WERI-Rb-1 (cell line): ENCODE measurements at regions not wholly inside any gene's neighbourhood (a gene's known extent, or its start where the extent isn't known, plus 50 kb on each side); places are given as distances from the start of the nearest gene placed in this dataset.

Experiments
- DNase-seq: peaks from one replicate; pipeline ENCODE4 v3.0.0-alpha.2; 2020
- H3K27ac ChIP-seq: fragments of 250-450 bp; sonication (Bioruptor Pico); 2 replicates; pipeline ENCODE4 v1.5.1; 2020; ENCODE audit warnings: mild to moderate bottlenecking, moderate library complexity
- H3K27me3 ChIP-seq: fragments of 250-450 bp; sonication (Bioruptor Pico); 2 replicates; pipeline ENCODE4 v1.5.1; 2021; ENCODE audit warnings: mild to moderate bottlenecking, low read depth, moderate library complexity; ENCODE audit not compliant: insufficient read depth, severe bottlenecking
- H3K36me3 ChIP-seq: fragments of 250-450 bp; sonication (Bioruptor Pico); 2 replicates; pipeline ENCODE4 v1.5.1; 2020; ENCODE audit warnings: mild to moderate bottlenecking, moderate library complexity
- H3K4me3 ChIP-seq: 2 replicates; pipeline ENCODE4 v1.5.1; 2011; ENCODE audit warnings: low read depth, mild to moderate bottlenecking, control low read depth, low read length
- H3K9me3 ChIP-seq: fragments of 250-450 bp; sonication (Bioruptor Pico); 2 replicates; pipeline ENCODE4 v1.5.1; 2021; ENCODE audit warnings: mild to moderate bottlenecking, moderate library complexity; ENCODE audit not compliant: severe bottlenecking
- CTCF ChIP-seq: IDR thresholded peaks from 2 replicates; pipeline ENCODE4 v1.5.1; 2011; ENCODE audit warnings: low read depth, mild to moderate bottlenecking, control low read depth, inconsistent platforms, low read length

- no peak for DNase-seq
- H3K27me3 ChIP-seq = no peaks in the 10 kb centered on the region
- H3K36me3 ChIP-seq = no peaks in the 10 kb centered on the region
- TF ChIP-seq CTCF = no peak
- no peak overlapping the region for H3K27ac ChIP-seq
- no peak overlapping the region for H3K4me3 ChIP-seq
- H3K9me3 ChIP-seq = no peaks in the 10 kb centered on the region
These were observed 1443.5 kb upstream of the IGFBP7 start for GRCh38 chr4:58553679-58554078.

- no peaks in the 10 kb centered on the region for H3K36me3 ChIP-seq
- DNase-seq = no peak
- TF ChIP-seq CTCF = no peak
- no peaks in the 10 kb centered on the region for H3K9me3 ChIP-seq
- no peaks in the 10 kb centered on the region for H3K27me3 ChIP-seq
- H3K27ac ChIP-seq = no peak overlapping the region
- no peak overlapping the region for H3K4me3 ChIP-seq
These were observed 1442.8 kb upstream of the IGFBP7 start for GRCh38 chr4:58553031-58553430.

- DNase-seq = no peak
- H3K27ac ChIP-seq = no peak overlapping the region
- no peak for TF ChIP-seq CTCF
- no peaks in the 10 kb centered on the region for H3K27me3 ChIP-seq
- H3K9me3 ChIP-seq = no peaks in the 10 kb centered on the region
- H3K4me3 ChIP-seq = no peak overlapping the region
- no peaks in the 10 kb centered on the region for H3K36me3 ChIP-seq
These were observed 1441.5 kb upstream of the IGFBP7 start for GRCh38 chr4:58551676-58552075.

GRCh38 chr4:58543465-58543864 lies 1433.3 kb upstream of the IGFBP7 start:
- no peak for TF ChIP-seq CTCF
- H3K27ac ChIP-seq = no peak overlapping the region
- H3K4me3 ChIP-seq = no peak overlapping the region
- H3K27me3 ChIP-seq = no peaks in the 10 kb centered on the region
- H3K36me3 ChIP-seq = no peaks in the 10 kb centered on the region
- H3K9me3 ChIP-seq = no peaks in the 10 kb centered on the region
- no peak for DNase-seq

- no peak overlapping the region for H3K4me3 ChIP-seq
- no peaks in the 10 kb centered on the region for H3K9me3 ChIP-seq
- no peak for TF ChIP-seq CTCF
- H3K27ac ChIP-seq = no peak overlapping the region
- H3K27me3 ChIP-seq = no peaks in the 10 kb centered on the region
- DNase-seq = no peak
- H3K36me3 ChIP-seq = no peaks in the 10 kb centered on the region
These were observed 1431.7 kb upstream of the IGFBP7 start for GRCh38 chr4:58541926-58542325.

- no peak overlapping the region for H3K4me3 ChIP-seq
- TF ChIP-seq CTCF = no peak
- H3K9me3 ChIP-seq = no peaks in the 10 kb centered on the region
- no peak overlapping the region for H3K27ac ChIP-seq
- H3K36me3 ChIP-seq = no peaks in the 10 kb centered on the region
- DNase-seq = no peak
- H3K27me3 ChIP-seq = no peaks in the 10 kb centered on the region
These were observed 1412.7 kb upstream of the IGFBP7 start for GRCh38 chr4:58522765-58523382.
